Trophoblast cell (in vitro differentiated cells and primary cell): ENCODE measurements at regions not wholly inside any gene's neighbourhood (a gene's known extent, or its start where the extent isn't known, plus 50 kb on each side); places are given as distances from the start of the nearest gene placed in this dataset.

Experiments used
- DNase-seq, 2 donors: peaks; one replicate each; pipeline ENCODE4 v3.0.0-alpha.2; 2016
- H2AFZ ChIP-seq: 2 replicates; pipeline ENCODE4 v1.6.1; 2013; ENCODE audit warnings: low read length, moderate library complexity, mild to moderate bottlenecking; ENCODE audit not compliant: insufficient read depth, poor library complexity
- H2AK5ac ChIP-seq: 2 replicates; pipeline ENCODE4 v1.6.1; 2013; ENCODE audit warnings: mild to moderate bottlenecking, low read length
- H2BK120ac ChIP-seq: 2 replicates; pipeline ENCODE4 v1.6.1; 2013; ENCODE audit warnings: low read length, mild to moderate bottlenecking, moderate library complexity; ENCODE audit not compliant: insufficient read depth, poor library complexity
- H2BK12ac ChIP-seq: 2 replicates; pipeline ENCODE4 v1.6.1; 2013; ENCODE audit warnings: mild to moderate bottlenecking, low read length, moderate library complexity
- H2BK5ac ChIP-seq: 2 replicates; pipeline ENCODE4 v1.6.1; 2013; ENCODE audit warnings: low read length, low read depth, moderate library complexity, mild to moderate bottlenecking; ENCODE audit not compliant: poor library complexity
- H3K14ac ChIP-seq: 2 replicates; pipeline ENCODE4 v1.6.1; 2013; ENCODE audit warnings: mild to moderate bottlenecking, low read length
- H3K18ac ChIP-seq: 2 replicates; pipeline ENCODE4 v1.6.1; 2013; ENCODE audit warnings: mild to moderate bottlenecking, low read length
- H3K23ac ChIP-seq: 2 replicates; pipeline ENCODE4 v1.6.1; 2013; ENCODE audit warnings: low read length
- H3K27ac ChIP-seq: 2 replicates; pipeline ENCODE4 v1.5.1; 2013; ENCODE audit warnings: low read depth, mild to moderate bottlenecking, inconsistent platforms, low read length, moderate library complexity
- H3K27me3 ChIP-seq: 2 replicates; pipeline ENCODE4 v1.6.1; 2013; ENCODE audit warnings: inconsistent platforms, mild to moderate bottlenecking, low read length, moderate library complexity; ENCODE audit not compliant: insufficient read depth
- H3K36me3 ChIP-seq, 2 experiments: 1 replicate in 1 of 2; 2 replicates in 1 of 2; pipeline ENCODE4 v1.6.1; 2013; ENCODE audit warnings: low read length in 2 of 2, mild to moderate bottlenecking in 2 of 2, moderate library complexity in 1 of 2; ENCODE audit not compliant: insufficient read depth in 2 of 2, control insufficient read depth in 1 of 2
- H3K4ac ChIP-seq: 2 replicates; pipeline ENCODE4 v1.6.1; 2013; ENCODE audit warnings: low read depth, mild to moderate bottlenecking, low read length, moderate library complexity
- H3K4me1 ChIP-seq, 2 experiments: 1 replicate in 1 of 2; 2 replicates in 1 of 2; pipeline ENCODE4 v1.6.1; 2013; ENCODE audit warnings: low read length in 2 of 2, mild to moderate bottlenecking in 2 of 2, moderate library complexity in 1 of 2; ENCODE audit not compliant: insufficient read depth in 2 of 2, control insufficient read depth in 1 of 2
- H3K4me2 ChIP-seq: 2 replicates; pipeline ENCODE4 v1.6.1; 2013; ENCODE audit warnings: inconsistent platforms, mild to moderate bottlenecking, low read length, moderate library complexity
- H3K4me3 ChIP-seq: 2 replicates; pipeline ENCODE4 v1.5.1; 2013; ENCODE audit warnings: mild to moderate bottlenecking, low read depth, low read length, inconsistent platforms
- H3K79me1 ChIP-seq: one replicate; pipeline ENCODE4 v1.6.1; 2013; ENCODE audit warnings: low read length
- H3K79me2 ChIP-seq: 2 replicates; pipeline ENCODE4 v1.6.1; 2013; ENCODE audit warnings: low read length, mild to moderate bottlenecking; ENCODE audit not compliant: control insufficient read depth, insufficient read depth, poor library complexity
- H3K9ac ChIP-seq: 2 replicates; pipeline ENCODE4 v1.6.1; 2013; ENCODE audit warnings: mild to moderate bottlenecking, low read length
- H3K9me3 ChIP-seq: 2 replicates; pipeline ENCODE4 v1.6.1; 2013; ENCODE audit warnings: low read depth, mild to moderate bottlenecking, control low read depth, inconsistent platforms, low read length; ENCODE audit not compliant: insufficient read depth
- H4K12ac ChIP-seq: 2 replicates; pipeline ENCODE4 v1.6.1; 2013; ENCODE audit warnings: low read depth, mild to moderate bottlenecking, low read length, moderate library complexity
- H4K8ac ChIP-seq: 2 replicates; pipeline ENCODE4 v1.6.1; 2013; ENCODE audit warnings: low read depth, mild to moderate bottlenecking, low read length, moderate library complexity
- H4K91ac ChIP-seq: one replicate; pipeline ENCODE4 v1.6.1; 2013; ENCODE audit warnings: low read depth, mild to moderate bottlenecking, low read length, moderate library complexity
- WGBS: extraction: QIAGEN DNeasy Blood & Tissue Kit; methylation state at CpG from one replicate; pipeline ENCODE4 v1.1.7; 2013; ENCODE audit warnings: missing lambda C conversion rate; ENCODE audit not compliant: insufficient read length, insufficient coverage; ENCODE audit errors: extremely low coverage; 5-methylcytosine and 5-hydroxymethylcytosine counted together

GRCh38 chr12:125604976-125605375 is 539.7 kb downstream of the AACS start:
- Histone ChIP-seq H2AFZ (no peak overlapping the region), H2BK120ac (no peak overlapping the region), H4K12ac (no peak overlapping the region), H3K79me1 (no peaks in the 10 kb centered on the region), H2AK5ac (no peak overlapping the region), H3K23ac (no peak overlapping the region), H4K8ac (no peak overlapping the region), H3K4me1 (no peaks in the 10 kb centered on the region), H3K9ac (no peak overlapping the region), H3K4me2 (no peak overlapping the region), H3K4me3 (no peak overlapping the region), H3K4ac (no peak overlapping the region), H3K27ac (no peak overlapping the region), H3K79me2 (no peaks in the 10 kb centered on the region), H4K91ac (no peak overlapping the region), H3K36me3 (no peaks in the 10 kb centered on the region), H3K27me3 (no peaks in the 10 kb centered on the region), H3K18ac (no peak overlapping the region), H3K9me3 (peaks cover 2% of the 10 kb centered on the region), H3K14ac (no peak overlapping the region), H2BK12ac (no peak overlapping the region), H2BK5ac (no peak overlapping the region)
- no peak for DNase-seq
- WGBS: no CpG with 5 or more reads among the region's 4 CpGs

- Histone ChIP-seq H4K8ac (no peak overlapping the region), H3K79me2 (no peaks in the 10 kb centered on the region), H3K4me3 (no peak overlapping the region), H3K27ac (no peak overlapping the region), H2BK120ac (no peak overlapping the region), H3K14ac (no peak overlapping the region), H4K12ac (no peak overlapping the region), H3K9ac (no peak overlapping the region), H3K4me1 (no peaks in the 10 kb centered on the region), H3K4me2 (no peak overlapping the region), H2AK5ac (no peak overlapping the region), H3K36me3 (no peaks in the 10 kb centered on the region), H3K9me3 (peaks cover 2% of the 10 kb centered on the region), H3K79me1 (no peaks in the 10 kb centered on the region), H3K27me3 (no peaks in the 10 kb centered on the region), H3K4ac (no peak overlapping the region), H4K91ac (no peak overlapping the region), H3K18ac (no peak overlapping the region), H2BK12ac (no peak overlapping the region), H2BK5ac (no peak overlapping the region), H2AFZ (no peak overlapping the region), H3K23ac (no peak overlapping the region)
- WGBS: no CpG with 5 or more reads among the region's 5 CpGs
- no peak for DNase-seq
Observed at GRCh38 chr12:125606312-125606711, 541.1 kb downstream of the AACS start.

GRCh38 chr12:125610292-125610691 is 545.1 kb downstream of the AACS start:
- Histone ChIP-seq H3K27me3 (no peaks in the 10 kb centered on the region), H4K12ac (no peak overlapping the region), H3K79me2 (no peaks in the 10 kb centered on the region), H2BK5ac (no peak overlapping the region), H3K18ac (no peak overlapping the region), H3K14ac (no peak overlapping the region), H3K36me3 (no peaks in the 10 kb centered on the region), H2AFZ (no peak overlapping the region), H3K9ac (no peak overlapping the region), H4K91ac (no peak overlapping the region), H2BK120ac (no peak overlapping the region), H2AK5ac (no peak overlapping the region), H4K8ac (no peak overlapping the region), H2BK12ac (no peak overlapping the region), H3K9me3 (peaks cover 2% of the 10 kb centered on the region), H3K27ac (no peak overlapping the region), H3K4ac (no peak overlapping the region), H3K4me2 (no peak overlapping the region), H3K79me1 (no peaks in the 10 kb centered on the region), H3K4me3 (no peak overlapping the region), H3K4me1 (no peaks in the 10 kb centered on the region), H3K23ac (no peak overlapping the region)
- WGBS: no CpG with 5 or more reads among the region's 5 CpGs
- DNase-seq: no peak

DNA sequence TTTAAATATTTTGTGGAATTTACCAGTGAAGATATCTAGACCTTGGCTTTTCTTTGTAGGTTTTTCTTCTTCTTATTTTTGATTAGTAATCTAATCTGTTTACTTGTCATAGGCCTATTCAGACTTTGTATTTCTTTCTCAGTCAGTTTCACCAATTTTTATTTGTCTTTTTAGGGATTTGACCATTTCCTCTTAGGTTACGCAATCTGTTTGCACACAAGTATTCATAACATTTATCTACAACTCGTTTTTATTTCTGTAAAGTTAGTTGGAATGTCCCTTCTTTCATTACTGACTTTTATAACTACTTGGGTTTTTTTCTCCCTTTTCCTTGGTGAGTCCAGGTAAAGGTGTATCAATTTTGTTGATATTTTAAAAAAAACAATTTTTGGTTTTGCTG is 545.7 kb downstream of the AACS start:
- no peak for DNase-seq
- Histone ChIP-seq H3K4me1 (no peaks in the 10 kb centered on the region), H2AFZ (no peak overlapping the region), H3K9me3 (peaks cover 2% of the 10 kb centered on the region), H3K4me3 (no peak overlapping the region), H3K4me2 (no peak overlapping the region), H2BK5ac (no peak overlapping the region), H3K14ac (no peak overlapping the region), H3K79me2 (no peaks in the 10 kb centered on the region), H3K23ac (no peak overlapping the region), H4K91ac (no peak overlapping the region), H2BK12ac (no peak overlapping the region), H4K8ac (no peak overlapping the region), H3K79me1 (no peaks in the 10 kb centered on the region), H3K27me3 (no peaks in the 10 kb centered on the region), H3K18ac (no peak overlapping the region), H3K27ac (no peak overlapping the region), H3K9ac (no peak overlapping the region), H3K4ac (no peak overlapping the region), H2AK5ac (no peak overlapping the region), H2BK120ac (no peak overlapping the region), H3K36me3 (no peaks in the 10 kb centered on the region), H4K12ac (no peak overlapping the region)
- no CpG with 5 or more reads among the region's 2 CpGs for WGBS
